SK-N-SH treated with all-trans-retinoic acid at 6 μM for 48 hours (cell line): ENCODE measurements at regions not wholly inside any gene's neighbourhood (a gene's known extent, or its start where the extent isn't known, plus 50 kb on each side); places are given as distances from the start of the nearest gene placed in this dataset.

Experiments used
- ARNTL ChIP-seq: fragments of 450-650 bp; formaldehyde crosslinking; IDR thresholded peaks from 2 replicates; pipeline ENCODE4 v1.5.0; 2020; ENCODE audit warnings: low read depth, mild to moderate bottlenecking, moderate library complexity, borderline replicate concordance
- BACH2 ChIP-seq: fragments of 250-450 bp; sonication (Bioruptor Pico); IDR thresholded peaks from 2 replicates; pipeline ENCODE4 v1.9.0; 2021; ENCODE audit warnings: mild to moderate bottlenecking, borderline replicate concordance
- GLIS3 ChIP-seq: fragments of 250-450 bp; sonication (Bioruptor Pico); IDR thresholded peaks from 2 replicates; pipeline ENCODE4 v1.5.0; 2020; ENCODE audit warnings: mild to moderate bottlenecking, moderate library complexity
- OSR1 ChIP-seq: fragments of 250-450 bp; sonication (Bioruptor Pico); IDR thresholded peaks from 2 replicates; pipeline ENCODE4 v1.8.0; 2022; ENCODE audit warnings: moderate library complexity, mild to moderate bottlenecking, inconsistent platforms
- RARB ChIP-seq: fragments of 250-450 bp; sonication (Bioruptor Pico); IDR thresholded peaks from 2 replicates; pipeline ENCODE4 v1.8.0; 2021; ENCODE audit warnings: mild to moderate bottlenecking, moderate library complexity
- SNAI2 ChIP-seq: fragments of 250-450 bp; sonication (Bioruptor Pico); IDR thresholded peaks from 2 replicates; pipeline ENCODE4 v1.5.0; 2020; ENCODE audit warnings: mild to moderate bottlenecking, moderate library complexity
- TCF4 ChIP-seq: fragments of 250-450 bp; sonication (Bioruptor Pico); IDR thresholded peaks from 2 replicates; pipeline ENCODE4 v1.8.0; 2021; ENCODE audit warnings: mild to moderate bottlenecking, moderate library complexity, borderline replicate concordance
- ZFP30 ChIP-seq: fragments of 450-650 bp; formaldehyde crosslinking; IDR thresholded peaks from 2 replicates; pipeline ENCODE4 v1.5.0; 2022; ENCODE audit warnings: mild to moderate bottlenecking, moderate library complexity
- ZNF565 ChIP-seq: fragments of 450-650 bp; formaldehyde crosslinking; conservative IDR thresholded peaks from 2 replicates; pipeline ENCODE4 v1.5.0; 2020; ENCODE audit warnings: low read depth, mild to moderate bottlenecking, moderate library complexity
- ZNF70 ChIP-seq: fragments of 450-650 bp; formaldehyde crosslinking; IDR thresholded peaks from 2 replicates; pipeline ENCODE4 v1.5.0; 2020; ENCODE audit warnings: mild to moderate bottlenecking, moderate library complexity
- TF ChIP-seq, protein P1 (sequence below): fragments of 250-450 bp; sonication (Bioruptor Pico); IDR thresholded peaks from 2 replicates; pipeline ENCODE4 v1.8.0; 2020; ENCODE audit warnings: mild to moderate bottlenecking, moderate library complexity, borderline replicate concordance
- TF ChIP-seq, protein P2 (sequence below): fragments of 250-450 bp; sonication (Bioruptor Pico); IDR thresholded peaks from 2 replicates; pipeline ENCODE4 v1.5.1; 2020; ENCODE audit warnings: low read depth, mild to moderate bottlenecking, moderate library complexity

DNA sequence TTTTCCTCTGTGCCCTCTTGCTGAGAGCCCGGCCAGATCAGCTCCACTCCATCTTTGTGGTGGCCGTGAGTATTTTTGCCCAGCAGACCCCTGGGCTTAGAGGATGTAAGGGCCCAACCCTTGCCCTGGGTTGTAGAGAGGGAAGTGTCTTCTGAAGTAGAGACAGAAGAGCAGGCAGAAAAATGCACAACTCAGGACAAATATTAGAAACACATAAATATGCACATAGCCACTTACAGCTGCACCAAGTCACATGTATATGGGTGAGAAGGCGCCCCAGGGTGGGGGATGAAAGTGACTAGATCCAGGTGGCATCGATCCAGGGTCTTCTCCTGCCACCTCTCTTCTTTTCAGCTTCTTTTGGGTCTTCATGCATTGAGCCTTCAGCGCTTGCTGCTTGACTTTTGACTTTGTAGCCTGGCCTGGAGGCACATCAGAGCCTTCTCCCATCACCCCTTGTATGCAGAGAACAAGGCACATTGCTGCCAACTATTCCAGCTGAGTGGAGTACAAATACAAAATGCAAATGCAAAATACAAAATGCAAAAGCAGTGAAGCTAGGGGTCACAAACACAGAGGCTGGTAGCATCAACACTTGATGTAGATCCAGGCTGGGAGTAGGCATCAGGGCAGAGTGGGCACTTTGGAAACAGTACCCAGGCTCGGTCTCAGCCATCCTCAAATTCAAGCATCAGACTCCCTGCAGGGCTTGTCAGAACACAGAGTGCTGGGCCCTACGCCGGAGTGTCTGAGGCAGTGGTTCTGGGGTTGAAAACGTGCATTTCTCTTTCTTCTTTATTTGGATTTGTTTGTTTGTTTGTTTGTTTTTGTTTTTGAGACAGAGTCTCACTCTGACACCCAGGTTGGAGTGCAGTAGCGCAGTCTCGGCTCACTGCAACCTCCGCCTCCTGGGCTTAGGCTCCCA lies 133.0 kb downstream of the ASB7 start:
- TF ChIP-seq TCF4 (no peak), SNAI2 (CRISPR knock-in tag) (no peak), ZFP30 (CRISPR knock-in tag) (no peak), ARNTL (CRISPR knock-in tag) (no peak), RARB (CRISPR knock-in tag) (no peak), OSR1 (CRISPR knock-in tag) (no peak), ZNF565 (no peak), BACH2 (CRISPR knock-in tag) (no peak), GLIS3 (CRISPR knock-in tag) (no peak), ZNF70 (CRISPR knock-in tag) (no peak)
- TF ChIP-seq, protein P1, sequence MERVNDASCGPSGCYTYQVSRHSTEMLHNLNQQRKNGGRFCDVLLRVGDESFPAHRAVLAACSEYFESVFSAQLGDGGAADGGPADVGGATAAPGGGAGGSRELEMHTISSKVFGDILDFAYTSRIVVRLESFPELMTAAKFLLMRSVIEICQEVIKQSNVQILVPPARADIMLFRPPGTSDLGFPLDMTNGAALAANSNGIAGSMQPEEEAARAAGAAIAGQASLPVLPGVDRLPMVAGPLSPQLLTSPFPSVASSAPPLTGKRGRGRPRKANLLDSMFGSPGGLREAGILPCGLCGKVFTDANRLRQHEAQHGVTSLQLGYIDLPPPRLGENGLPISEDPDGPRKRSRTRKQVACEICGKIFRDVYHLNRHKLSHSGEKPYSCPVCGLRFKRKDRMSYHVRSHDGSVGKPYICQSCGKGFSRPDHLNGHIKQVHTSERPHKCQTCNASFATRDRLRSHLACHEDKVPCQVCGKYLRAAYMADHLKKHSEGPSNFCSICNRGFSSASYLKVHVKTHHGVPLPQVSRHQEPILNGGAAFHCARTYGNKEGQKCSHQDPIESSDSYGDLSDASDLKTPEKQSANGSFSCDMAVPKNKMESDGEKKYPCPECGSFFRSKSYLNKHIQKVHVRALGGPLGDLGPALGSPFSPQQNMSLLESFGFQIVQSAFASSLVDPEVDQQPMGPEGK (CRISPR knock-in tag), result no peak
- TF ChIP-seq, protein P2, sequence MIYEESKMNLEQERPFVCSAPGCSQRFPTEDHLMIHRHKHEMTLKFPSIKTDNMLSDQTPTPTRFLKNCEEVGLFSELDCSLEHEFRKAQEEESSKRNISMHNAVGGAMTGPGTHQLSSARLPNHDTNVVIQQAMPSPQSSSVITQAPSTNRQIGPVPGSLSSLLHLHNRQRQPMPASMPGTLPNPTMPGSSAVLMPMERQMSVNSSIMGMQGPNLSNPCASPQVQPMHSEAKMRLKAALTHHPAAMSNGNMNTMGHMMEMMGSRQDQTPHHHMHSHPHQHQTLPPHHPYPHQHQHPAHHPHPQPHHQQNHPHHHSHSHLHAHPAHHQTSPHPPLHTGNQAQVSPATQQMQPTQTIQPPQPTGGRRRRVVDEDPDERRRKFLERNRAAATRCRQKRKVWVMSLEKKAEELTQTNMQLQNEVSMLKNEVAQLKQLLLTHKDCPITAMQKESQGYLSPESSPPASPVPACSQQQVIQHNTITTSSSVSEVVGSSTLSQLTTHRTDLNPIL, result no peak
